H9 (cell line): ENCODE measurements at regions not wholly inside any gene's neighbourhood (a gene's known extent, or its start where the extent isn't known, plus 50 kb on each side); places are given as distances from the start of the nearest gene placed in this dataset.

Experiments used
- DNase-seq: peaks from one replicate; pipeline ENCODE4 v3.0.0-alpha.2; 2017
- H2AFZ ChIP-seq: one replicate; pipeline ENCODE4 v1.6.1; 2013; ENCODE audit warnings: mild to moderate bottlenecking, low read length, control low read depth, moderate library complexity
- H2AK5ac ChIP-seq: 2 replicates; pipeline ENCODE4 v1.6.1; 2013; ENCODE audit warnings: low read length, control low read depth, mixed read lengths; ENCODE audit not compliant: insufficient read length
- H2BK120ac ChIP-seq: one replicate; pipeline ENCODE4 v1.6.1; 2013; ENCODE audit warnings: low read depth, mild to moderate bottlenecking, low read length, control low read depth, inconsistent platforms; ENCODE audit not compliant: poor library complexity, severe bottlenecking
- H2BK12ac ChIP-seq: 2 replicates; pipeline ENCODE4 v1.6.1; 2013; ENCODE audit warnings: low read length, control low read depth, mixed read lengths, low read depth; ENCODE audit not compliant: insufficient read length
- H2BK15ac ChIP-seq: 2 replicates; pipeline ENCODE4 v1.6.1; 2013; ENCODE audit warnings: low read depth, low read length, control low read depth
- H2BK20ac ChIP-seq: one replicate; pipeline ENCODE4 v1.6.1; 2013; ENCODE audit warnings: low read depth, mild to moderate bottlenecking, low read length, control low read depth, inconsistent platforms; ENCODE audit not compliant: poor library complexity, severe bottlenecking
- H2BK5ac ChIP-seq: 2 replicates; pipeline ENCODE4 v1.6.1; 2013; ENCODE audit warnings: low read length, control low read depth, mixed read lengths; ENCODE audit not compliant: insufficient read length
- H3K14ac ChIP-seq: 2 replicates; pipeline ENCODE4 v1.6.1; 2013; ENCODE audit warnings: low read length, control low read depth; ENCODE audit not compliant: insufficient read depth
- H3K18ac ChIP-seq: 2 replicates; pipeline ENCODE4 v1.6.1; 2013; ENCODE audit warnings: low read depth, mild to moderate bottlenecking, mixed read lengths, low read length, control low read depth; ENCODE audit not compliant: insufficient read length
- H3K23ac ChIP-seq: 2 replicates; pipeline ENCODE4 v1.6.1; 2013; ENCODE audit warnings: low read length, control low read depth, mixed read lengths, low read depth; ENCODE audit not compliant: insufficient read length
- H3K23me2 ChIP-seq: 2 replicates; pipeline ENCODE4 v1.6.1; 2013; ENCODE audit warnings: low read depth, mild to moderate bottlenecking, mixed read lengths, low read length, control low read depth; ENCODE audit not compliant: insufficient read length, poor library complexity, severe bottlenecking
- H3K27ac ChIP-seq: 2 replicates; pipeline ENCODE4 v1.5.1; 2013; ENCODE audit warnings: low read length, control low read depth, mixed read lengths, low read depth; ENCODE audit not compliant: insufficient read length
- H3K27me3 ChIP-seq: 2 replicates; pipeline ENCODE4 v1.6.1; 2013; ENCODE audit warnings: low read length, control low read depth, inconsistent platforms; ENCODE audit not compliant: insufficient read depth
- H3K4ac ChIP-seq: 2 replicates; pipeline ENCODE4 v1.6.1; 2013; ENCODE audit warnings: low read depth, mild to moderate bottlenecking, control low read depth, inconsistent platforms, low read length, moderate library complexity
- H3K4me1 ChIP-seq: 2 replicates; pipeline ENCODE4 v1.6.1; 2013; ENCODE audit warnings: low read length, control low read depth, inconsistent platforms; ENCODE audit not compliant: insufficient read depth
- H3K4me2 ChIP-seq: 2 replicates; pipeline ENCODE4 v1.6.1; 2013; ENCODE audit warnings: low read length, control low read depth, mixed read lengths; ENCODE audit not compliant: insufficient read length, insufficient read depth
- H3K56ac ChIP-seq: 2 replicates; pipeline ENCODE4 v1.6.1; 2013; ENCODE audit warnings: low read depth, mild to moderate bottlenecking, mixed read lengths, low read length, control low read depth; ENCODE audit not compliant: insufficient read length
- H3K79me1 ChIP-seq: 2 replicates; pipeline ENCODE4 v1.6.1; 2013; ENCODE audit warnings: low read depth, mild to moderate bottlenecking, moderate library complexity, low read length, control low read depth, inconsistent platforms; ENCODE audit not compliant: insufficient read depth, poor library complexity, severe bottlenecking
- H3K79me2 ChIP-seq: 2 replicates; pipeline ENCODE4 v1.6.1; 2013; ENCODE audit warnings: low read length, control low read depth, inconsistent platforms; ENCODE audit not compliant: insufficient read depth
- H3K9ac ChIP-seq: 2 replicates; pipeline ENCODE4 v1.6.1; 2013; ENCODE audit warnings: low read length, control low read depth, mixed read lengths; ENCODE audit not compliant: insufficient read length; ENCODE audit errors: extremely low read depth
- H3K9me3 ChIP-seq: one replicate; pipeline ENCODE4 v1.6.1; 2013; ENCODE audit warnings: low read depth, low read length, inconsistent platforms; ENCODE audit not compliant: control insufficient read depth
- H3T11ph ChIP-seq: one replicate; pipeline ENCODE4 v1.6.1; 2013; ENCODE audit warnings: mild to moderate bottlenecking, low read length, control low read depth, inconsistent platforms
- H4K20me1 ChIP-seq: one replicate; pipeline ENCODE4 v1.6.1; 2013; ENCODE audit not compliant: control insufficient read depth, insufficient read length, insufficient read depth
- H4K5ac ChIP-seq: 2 replicates; pipeline ENCODE4 v1.6.1; 2013; ENCODE audit warnings: low read depth, mild to moderate bottlenecking, mixed read lengths, low read length, control low read depth; ENCODE audit not compliant: insufficient read length
- H4K8ac ChIP-seq: replicated peaks from 2 replicates; pipeline ENCODE4 v1.6.1; 2013; ENCODE audit warnings: low read length, control low read depth, mixed read lengths, low read depth; ENCODE audit not compliant: insufficient read length
- H4K91ac ChIP-seq: 2 replicates; pipeline ENCODE4 v1.6.1; 2013; ENCODE audit warnings: low read depth, mild to moderate bottlenecking, moderate library complexity, mixed read lengths, low read length, control low read depth; ENCODE audit not compliant: insufficient read length
- H3K27ac Mint-ChIP-seq, 3 experiments: 2 replicates in 2 of 3; 3 replicates in 1 of 3; pipeline ENCODE4 v1.8.0; 2020 to 2021; ENCODE audit warnings: mixed read lengths in 3 of 3, mild to moderate bottlenecking in 1 of 3, moderate library complexity in 1 of 3
- H3K27me3 Mint-ChIP-seq: 2 replicates; pipeline ENCODE4 v1.8.0; 2021; ENCODE audit warnings: low read depth, mild to moderate bottlenecking, moderate library complexity, mixed read lengths
- H3K36me3 Mint-ChIP-seq, 3 experiments: 2 replicates in 2 of 3; 3 replicates in 1 of 3; pipeline ENCODE4 v1.8.0; 2020 to 2021; ENCODE audit warnings: low read depth in 3 of 3, mixed read lengths in 3 of 3; ENCODE audit not compliant: insufficient read depth in 1 of 3
- H3K4me1 Mint-ChIP-seq, 2 experiments: 2 replicates each; pipeline ENCODE4 v1.8.0; 2020; ENCODE audit warnings: mixed read lengths in 2 of 2
- H3K4me3 Mint-ChIP-seq, 2 experiments: 2 replicates in 1 of 2; 3 replicates in 1 of 2; pipeline ENCODE4 v1.8.0; 2020 to 2021; ENCODE audit warnings: mild to moderate bottlenecking in 2 of 2, mixed read lengths in 2 of 2, moderate library complexity in 1 of 2
- H3K9me3 Mint-ChIP-seq, 2 experiments: 2 replicates in 1 of 2; 3 replicates in 1 of 2; pipeline ENCODE4 v1.8.0; 2020; ENCODE audit warnings: mild to moderate bottlenecking in 2 of 2, mixed read lengths in 2 of 2, moderate library complexity in 1 of 2
- CTCF ChIP-seq: fragments of 200-600 bp; sonication (generic); conservative IDR thresholded peaks from 3 replicates; pipeline ENCODE4 v1.8.0; 2021; ENCODE audit warnings: antibody characterized with exemption, mild to moderate bottlenecking
- WGBS: extraction: QIAGEN DNeasy Blood & Tissue Kit; methylation state at CpG from one replicate; pipeline ENCODE4 v1.1.7; 2013; ENCODE audit warnings: missing lambda C conversion rate, low lambda C conversion rate, mixed read lengths; ENCODE audit not compliant: insufficient read length; ENCODE audit errors: extremely low coverage; 5-methylcytosine and 5-hydroxymethylcytosine counted together

- H3K23ac ChIP-seq: no peak overlapping the region
- Mint-ChIP-seq H3K9me3 (no peaks in the 10 kb centered on the region; a peak in 2 of 5 replicates), H3K27ac (no peak overlapping the region), H3K4me3 (no peak overlapping the region), H3K27me3 (no peaks in the 10 kb centered on the region), H3K4me1 (peaks cover 6% of the 10 kb centered on the region in 2 experiments; a peak in 3 of 4 replicates), H3K36me3 (no peaks in the 10 kb centered on the region; a peak in 2 of 7 replicates)
- H3K27ac ChIP-seq: no peak overlapping the region
- H3K79me1 ChIP-seq: no peaks in the 10 kb centered on the region
- H2BK5ac ChIP-seq: no peak overlapping the region
- H3K4me1 ChIP-seq: peaks cover 2% of the 10 kb centered on the region; the same call in 1 of the 2 replicates
- H3K9me3 ChIP-seq: no peaks in the 10 kb centered on the region
- no peak overlapping the region for H2BK12ac ChIP-seq
- H2AK5ac ChIP-seq: no peak overlapping the region
- DNase-seq: no peak
- H2BK20ac ChIP-seq: no peak overlapping the region
- no peak overlapping the region for H3T11ph ChIP-seq
- no peak overlapping the region for H3K9ac ChIP-seq
- H2BK120ac ChIP-seq: no peak overlapping the region
- H3K4me2 ChIP-seq: no peak overlapping the region
- H3K14ac ChIP-seq: no peak overlapping the region
- H4K91ac ChIP-seq: no peak overlapping the region
- H4K20me1 ChIP-seq: no peaks in the 10 kb centered on the region
- no peak overlapping the region for H4K8ac ChIP-seq
- TF ChIP-seq CTCF: no peak
- no peak overlapping the region for H2AFZ ChIP-seq
- no CpG with 5 or more reads among the region's 2 CpGs for WGBS
- H3K23me2 ChIP-seq: no peaks in the 10 kb centered on the region
- no peak overlapping the region for H3K4ac ChIP-seq
- H4K5ac ChIP-seq: no peak overlapping the region
- H3K79me2 ChIP-seq: no peaks in the 10 kb centered on the region
- H3K27me3 ChIP-seq: no peaks in the 10 kb centered on the region
- H3K18ac ChIP-seq: no peak overlapping the region
- H3K56ac ChIP-seq: no peak overlapping the region
- no peak overlapping the region for H2BK15ac ChIP-seq
These were observed 163.1 kb downstream of the ESM1 start for GRCh38 chr5:54822324-54822687.
